ENCODE measurements at regions not wholly inside any gene's neighbourhood (a gene's known extent, or its start where the extent isn't known, plus 50 kb on each side); places are given as distances from the start of the nearest gene placed in this dataset.

GRCh38 chr6:105645958-105646357 is 243.1 kb upstream of the PREP start:
- no peaks in the 10 kb centered on the region for H3K9me3 ChIP-seq (ENCODE audit: control insufficient read depth, low read length)
- no peak overlapping the region for H4K91ac ChIP-seq (ENCODE audit: low read length)
- H4K8ac ChIP-seq (ENCODE audit: low read length): no peak overlapping the region
- H3K18ac ChIP-seq (ENCODE audit: low read depth in 1 of 2, low read length in 2 of 2): no peak overlapping the region
- H3K4me3 ChIP-seq (ENCODE audit: insufficient read depth in 1 of 2, low read depth in 1 of 2, low read length in 2 of 2): no peak overlapping the region
- H3K9ac ChIP-seq (ENCODE audit: low read length): no peak overlapping the region
- no peak overlapping the region for H2BK15ac ChIP-seq (ENCODE audit: low read depth, poor library complexity, severe bottlenecking)
- H3K4me1 ChIP-seq (ENCODE audit: control insufficient read depth, insufficient read depth, low read depth, low read length): no peaks in the 10 kb centered on the region
- WGBS: 100% methylated on average over 3 of the region's 3 CpGs
- H2BK5ac ChIP-seq (ENCODE audit: low read depth, low read length, poor library complexity, severe bottlenecking): no peak overlapping the region
- no peak overlapping the region for H2AFZ ChIP-seq (ENCODE audit: low read depth, low read length)
- no peak overlapping the region for H2AK5ac ChIP-seq (ENCODE audit: low read length, severe bottlenecking)
- H2BK120ac ChIP-seq (ENCODE audit: low read depth, low read length): no peak overlapping the region
- H3K27me3 ChIP-seq (ENCODE audit: control insufficient read depth in 1 of 2, insufficient read depth in 1 of 2, low read length in 2 of 2): peaks cover 0 to 7% of the 10 kb centered on the region in 2 experiments
- H3K23ac ChIP-seq (ENCODE audit: low read length in 2 of 2): no peak overlapping the region
- no peak overlapping the region for H2BK12ac ChIP-seq (ENCODE audit: low read length in 2 of 2)
- no peak overlapping the region for H3K14ac ChIP-seq (ENCODE audit: low read length in 2 of 2)
- no peaks in the 10 kb centered on the region for H3K36me3 ChIP-seq (ENCODE audit: control insufficient read depth in 1 of 2, insufficient read depth in 2 of 2, low read depth in 1 of 2, low read length in 2 of 2)
- no peaks in the 10 kb centered on the region for H3K79me1 ChIP-seq (replicated peaks; ENCODE audit: low read length, poor library complexity, severe bottlenecking)
- no peak overlapping the region for H3K4me2 ChIP-seq (ENCODE audit: low read length, poor library complexity, severe bottlenecking)
- no peak overlapping the region for H3K4ac ChIP-seq (ENCODE audit: low read depth in 1 of 2, low read length in 2 of 2)
- no peak overlapping the region for H3K27ac ChIP-seq (ENCODE audit: low read length, poor library complexity, severe bottlenecking)
- no peak for DNase-seq

- WGBS: 100% methylated on average over 1 of the region's 1 CpG
- no peak overlapping the region for H4K8ac ChIP-seq (ENCODE audit: low read length)
Observed at GRCh38 chr6:105645156-105645555, 242.3 kb upstream of the PREP start.

GRCh38 chr6:105644691-105645090 is 241.8 kb upstream of the PREP start:
- 94% methylated on average over 2 of the region's 3 CpGs for WGBS
- DNase-seq: no peak
- Histone ChIP-seq H3K18ac (ENCODE audit: low read depth in 1 of 2, low read length in 2 of 2) (no peak overlapping the region), H3K4me1 (ENCODE audit: control insufficient read depth, insufficient read depth, low read depth, low read length) (no peaks in the 10 kb centered on the region), H2AK5ac (ENCODE audit: low read length, severe bottlenecking) (no peak overlapping the region), H3K23ac (ENCODE audit: low read length in 2 of 2) (no peak overlapping the region), H3K79me1 (replicated peaks; ENCODE audit: low read length, poor library complexity, severe bottlenecking) (no peaks in the 10 kb centered on the region), H4K8ac (ENCODE audit: low read length) (no peak overlapping the region), H3K4me3 (ENCODE audit: insufficient read depth in 1 of 2, low read depth in 1 of 2, low read length in 2 of 2) (no peak overlapping the region), H4K91ac (ENCODE audit: low read length) (no peak overlapping the region), H2BK120ac (ENCODE audit: low read depth, low read length) (no peak overlapping the region), H2AFZ (ENCODE audit: low read depth, low read length) (no peak overlapping the region), H2BK12ac (ENCODE audit: low read length in 2 of 2) (no peak overlapping the region), H3K27ac (ENCODE audit: low read length, poor library complexity, severe bottlenecking) (no peak overlapping the region), H3K4ac (ENCODE audit: low read depth in 1 of 2, low read length in 2 of 2) (no peak overlapping the region), H3K4me2 (ENCODE audit: low read length, poor library complexity, severe bottlenecking) (no peak overlapping the region), H3K14ac (ENCODE audit: low read length in 2 of 2) (no peak overlapping the region), H2BK5ac (ENCODE audit: low read depth, low read length, poor library complexity, severe bottlenecking) (no peak overlapping the region), H3K9me3 (ENCODE audit: control insufficient read depth, low read length) (no peaks in the 10 kb centered on the region), H3K27me3 (ENCODE audit: control insufficient read depth in 1 of 2, insufficient read depth in 1 of 2, low read length in 2 of 2) (peaks cover 0 to 7% of the 10 kb centered on the region in 2 experiments), H2BK15ac (ENCODE audit: low read depth, poor library complexity, severe bottlenecking) (no peak overlapping the region), H3K36me3 (ENCODE audit: control insufficient read depth in 1 of 2, insufficient read depth in 2 of 2, low read depth in 1 of 2, low read length in 2 of 2) (no peaks in the 10 kb centered on the region), H3K9ac (ENCODE audit: low read length) (no peak overlapping the region)

More at GRCh38 chr6:105645156-105645555, 242.3 kb upstream of the PREP start:
- Histone ChIP-seq H3K4me1 (ENCODE audit: control insufficient read depth, insufficient read depth, low read depth, low read length) (no peaks in the 10 kb centered on the region), H3K14ac (ENCODE audit: low read length in 2 of 2) (no peak overlapping the region), H2BK120ac (ENCODE audit: low read depth, low read length) (no peak overlapping the region), H3K9ac (ENCODE audit: low read length) (no peak overlapping the region), H3K27me3 (ENCODE audit: control insufficient read depth in 1 of 2, insufficient read depth in 1 of 2, low read length in 2 of 2) (peaks cover 0 to 7% of the 10 kb centered on the region in 2 experiments), H3K18ac (ENCODE audit: low read depth in 1 of 2, low read length in 2 of 2) (no peak overlapping the region), H4K91ac (ENCODE audit: low read length) (no peak overlapping the region), H3K36me3 (ENCODE audit: control insufficient read depth in 1 of 2, insufficient read depth in 2 of 2, low read depth in 1 of 2, low read length in 2 of 2) (no peaks in the 10 kb centered on the region), H3K79me1 (replicated peaks; ENCODE audit: low read length, poor library complexity, severe bottlenecking) (no peaks in the 10 kb centered on the region), H2AK5ac (ENCODE audit: low read length, severe bottlenecking) (no peak overlapping the region), H3K4me2 (ENCODE audit: low read length, poor library complexity, severe bottlenecking) (no peak overlapping the region), H3K23ac (ENCODE audit: low read length in 2 of 2) (no peak overlapping the region), H3K4ac (ENCODE audit: low read depth in 1 of 2, low read length in 2 of 2) (no peak overlapping the region), H3K27ac (ENCODE audit: low read length, poor library complexity, severe bottlenecking) (no peak overlapping the region), H2BK12ac (ENCODE audit: low read length in 2 of 2) (no peak overlapping the region), H2BK5ac (ENCODE audit: low read depth, low read length, poor library complexity, severe bottlenecking) (no peak overlapping the region), H3K4me3 (ENCODE audit: insufficient read depth in 1 of 2, low read depth in 1 of 2, low read length in 2 of 2) (no peak overlapping the region), H2BK15ac (ENCODE audit: low read depth, poor library complexity, severe bottlenecking) (no peak overlapping the region), H3K9me3 (ENCODE audit: control insufficient read depth, low read length) (no peaks in the 10 kb centered on the region), H2AFZ (ENCODE audit: low read depth, low read length) (no peak overlapping the region)
- no peak for DNase-seq

GRCh38 chr6:105644073-105644489 is 241.2 kb upstream of the PREP start:
- no peak overlapping the region for H2BK12ac ChIP-seq (ENCODE audit: low read length in 2 of 2)

More at GRCh38 chr6:105644073-105644489, 241.2 kb upstream of the PREP start:
- Histone ChIP-seq H3K4ac (ENCODE audit: low read depth in 1 of 2, low read length in 2 of 2) (peak overlapping the region in 1 of 2 experiments; percentile 35), H2BK120ac (ENCODE audit: low read depth, low read length) (no peak overlapping the region), H3K4me3 (ENCODE audit: insufficient read depth in 1 of 2, low read depth in 1 of 2, low read length in 2 of 2) (no peak overlapping the region), H3K36me3 (ENCODE audit: control insufficient read depth in 1 of 2, insufficient read depth in 2 of 2, low read depth in 1 of 2, low read length in 2 of 2) (no peaks in the 10 kb centered on the region), H3K4me2 (ENCODE audit: low read length, poor library complexity, severe bottlenecking) (no peak overlapping the region), H4K91ac (ENCODE audit: low read length) (no peak overlapping the region), H3K27ac (ENCODE audit: low read length, poor library complexity, severe bottlenecking) (no peak overlapping the region), H2AK5ac (ENCODE audit: low read length, severe bottlenecking) (no peak overlapping the region), H2BK5ac (ENCODE audit: low read depth, low read length, poor library complexity, severe bottlenecking) (no peak overlapping the region), H2AFZ (ENCODE audit: low read depth, low read length) (no peak overlapping the region), H3K9ac (ENCODE audit: low read length) (no peak overlapping the region), H2BK15ac (ENCODE audit: low read depth, poor library complexity, severe bottlenecking) (no peak overlapping the region), H3K23ac (ENCODE audit: low read length in 2 of 2) (no peak overlapping the region), H3K18ac (ENCODE audit: low read depth in 1 of 2, low read length in 2 of 2) (peak overlapping the region in 1 of 2 experiments; percentile 8), H3K9me3 (ENCODE audit: control insufficient read depth, low read length) (no peaks in the 10 kb centered on the region), H3K27me3 (ENCODE audit: control insufficient read depth in 1 of 2, insufficient read depth in 1 of 2, low read length in 2 of 2) (peaks cover 0 to 7% of the 10 kb centered on the region in 2 experiments), H3K14ac (ENCODE audit: low read length in 2 of 2) (no peak overlapping the region), H4K8ac (ENCODE audit: low read length) (no peak overlapping the region), H3K4me1 (ENCODE audit: control insufficient read depth, insufficient read depth, low read depth, low read length) (no peaks in the 10 kb centered on the region), H3K79me1 (replicated peaks; ENCODE audit: low read length, poor library complexity, severe bottlenecking) (no peaks in the 10 kb centered on the region)
- 95% methylated on average over 2 of the region's 2 CpGs for WGBS
- peak; percentile 18 for DNase-seq

Measured in mesenchymal stem cell (in vitro differentiated cells and primary cell).